Stomach (tissue), 8 donors: ENCODE measurements at regions not wholly inside any gene's neighbourhood (a gene's known extent, or its start where the extent isn't known, plus 50 kb on each side); places are given as distances from the start of the nearest gene placed in this dataset.

Experiments used
- DNase-seq, 2 donors: peaks; one replicate each; pipeline versions ENCODE4 v3.0.0 to v3.0.0-alpha.2; 2013 to 2019
- H3K27ac ChIP-seq, 5 donors: fragments of 200-600 bp in 4 of 5; sonication (generic) in 4 of 5; one replicate each; pipeline ENCODE4 v1.5.1; 2013 to 2019; ENCODE audit warnings: mild to moderate bottlenecking in 1 of 5, moderate library complexity in 1 of 5
- H3K27me3 ChIP-seq, 3 donors: fragments of 200-600 bp; sonication (generic); one replicate each; pipeline ENCODE4 v1.5.1; 2017 to 2019; ENCODE audit warnings: mixed run types in 1 of 3
- H3K36me3 ChIP-seq, 4 donors: fragments of 200-600 bp; sonication (generic); 1 replicate in 3 of 4; 2 replicates in 1 of 4; pipeline ENCODE4 v1.5.1; 2016 to 2019
- H3K4me1 ChIP-seq, 4 donors: fragments of 200-600 bp; sonication (generic); one replicate each; pipeline ENCODE4 v1.5.1; 2016 to 2019
- H3K4me3 ChIP-seq, 4 donors: fragments of 200-600 bp; sonication (generic) in 3 of 4; one replicate each; pipeline ENCODE4 v1.5.1; 2016 to 2019; ENCODE audit warnings: mild to moderate bottlenecking in 1 of 4
- H3K9me3 ChIP-seq, 4 donors: fragments of 200-600 bp; sonication (generic); one replicate each; pipeline ENCODE4 v1.5.1; 2016 to 2019
- CTCF ChIP-seq, 7 experiments: fragments of 450-650 bp in 4 of 7; fragments of 200-600 bp in 3 of 7; sonication (generic) in 3 of 7; IDR thresholded peaks; one replicate each; pipeline ENCODE4 v1.5.1; 2016 to 2019; ENCODE audit warnings: antibody characterized with exemption in 7 of 7, control low read depth in 2 of 7, mild to moderate bottlenecking in 1 of 7
- EP300 ChIP-seq: sonication (generic); formaldehyde crosslinking; IDR thresholded peaks from one replicate; pipeline ENCODE4 v1.6.1; 2017; ENCODE audit warnings: antibody characterized with exemption
- POLR2A ChIP-seq, 4 donors: fragments of 450-650 bp; IDR thresholded peaks; one replicate each; pipeline ENCODE4 v1.6.1; 2016; ENCODE audit warnings: antibody characterized with exemption in 4 of 4, control low read depth in 2 of 4, mild to moderate bottlenecking in 1 of 4, moderate library complexity in 1 of 4
- POLR2AphosphoS5 ChIP-seq, 3 donors: sonication (generic); formaldehyde crosslinking; IDR thresholded peaks; one replicate each; pipeline ENCODE4 v1.6.1; 2016; ENCODE audit warnings: antibody characterized with exemption in 3 of 3
- WGBS, 5 donors: extraction: QIAGEN DNeasy Blood & Tissue Kit in 3 of 5; methylation state at CpG; one replicate each; pipeline versions ENCODE4 v1.1.5 to v1.1.7; 2013 to 2018; 5-methylcytosine and 5-hydroxymethylcytosine counted together
- intact Hi-C: fragments of 100-400 bp; cut with DNase I; formaldehyde crosslinking; loops from one replicate; pipeline ENCODE4 v1.15.1; 2023; ENCODE audit warnings: low total_unique reads
- donor health status: healthy with polysubstance abuse.
- donor health status: Bipolar disorder and iron deficiency.
- donor health status: healthy.

DNA sequence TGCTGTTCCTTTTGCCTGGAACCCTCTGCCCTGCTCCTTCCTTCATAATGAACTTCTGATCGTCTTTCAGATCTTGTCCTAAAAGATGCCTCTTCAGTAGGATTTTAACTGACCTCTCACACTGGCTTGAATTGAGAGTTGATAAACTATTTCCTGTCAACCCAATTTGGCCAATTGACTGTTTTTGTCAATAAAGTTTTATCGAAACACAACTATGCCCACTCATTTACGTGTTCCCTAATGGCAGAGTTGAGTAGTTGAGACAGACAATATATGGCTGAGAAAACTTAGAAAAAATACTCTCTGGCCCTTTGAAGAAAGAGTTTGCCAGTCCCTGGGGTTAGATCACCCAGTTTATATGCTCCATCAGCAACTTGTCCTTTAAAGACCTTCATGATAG, 171.7 kb upstream of the TBX3 start:
- no peak for DNase-seq
- intact Hi-C loops: no loop called here
- no peaks in the 10 kb centered on the region for H3K36me3 ChIP-seq
- H3K27ac ChIP-seq: no peak overlapping the region
- WGBS, 5 donors: 90 to 95% (median 92%) methylated on average over 3 of the region's 3 CpGs
- H3K27me3 ChIP-seq: no peaks in the 10 kb centered on the region
- TF ChIP-seq POLR2A (IDR thresholded peaks at IDR 0.05) (no peak), EP300 (no peak), CTCF (IDR thresholded peaks at IDR 0.05) (no peak), POLR2AphosphoS5 (IDR thresholded peaks at IDR 0.05) (no peak)
- peaks cover 0 to 13% (median 0%) of the 10 kb centered on the region in 4 donors for H3K9me3 ChIP-seq
- no peaks in the 10 kb centered on the region for H3K4me1 ChIP-seq
- no peak overlapping the region for H3K4me3 ChIP-seq

- DNase-seq: peak in 1 of 2 donors; percentile 71
- no peak for TF ChIP-seq EP300
- Histone ChIP-seq H3K4me1 (no peaks in the 10 kb centered on the region), H3K27ac (no peak overlapping the region), H3K27me3 (no peaks in the 10 kb centered on the region), H3K36me3 (no peaks in the 10 kb centered on the region), H3K4me3 (no peak overlapping the region), H3K9me3 (peaks cover 0 to 9% (median 0%) of the 10 kb centered on the region in 4 donors)
- intact Hi-C loops: no loop called here
- WGBS, 5 donors: 65 to 78% (median 71%) methylated on average over 10 of the region's 10 CpGs
Measured at GRCh38 chr12:114852976-114853529, 169.1 kb upstream of the TBX3 start.

GRCh38 chr12:114851981-114852380, 168.0 kb upstream of the TBX3 start:
- no peak for DNase-seq
- Histone ChIP-seq H3K27me3 (no peaks in the 10 kb centered on the region), H3K4me3 (no peak overlapping the region), H3K36me3 (no peaks in the 10 kb centered on the region), H3K9me3 (peaks cover 0 to 9% (median 0%) of the 10 kb centered on the region in 4 donors), H3K27ac (no peak overlapping the region), H3K4me1 (no peaks in the 10 kb centered on the region)
- 77 to 83% (median 81%) methylated on average over 7 of the region's 7 CpGs for WGBS, 5 donors
- intact Hi-C loops: no loop called here
- TF ChIP-seq POLR2A (IDR thresholded peaks at IDR 0.05) (no peak), CTCF (IDR thresholded peaks at IDR 0.05) (no peak), POLR2AphosphoS5 (IDR thresholded peaks at IDR 0.05) (no peak), EP300 (no peak)

- Histone ChIP-seq H3K27me3 (no peaks in the 10 kb centered on the region), H3K4me1 (no peaks in the 10 kb centered on the region), H3K4me3 (no peak overlapping the region), H3K27ac (no peak overlapping the region), H3K36me3 (no peaks in the 10 kb centered on the region), H3K9me3 (peaks cover 0 to 9% (median 0%) of the 10 kb centered on the region in 4 donors)
- no peak for TF ChIP-seq POLR2AphosphoS5 (IDR thresholded peaks at IDR 0.05)
- no peak for TF ChIP-seq EP300
- no peak for TF ChIP-seq CTCF (IDR thresholded peaks at IDR 0.05)
- no peak for TF ChIP-seq POLR2A (IDR thresholded peaks at IDR 0.05)
- intact Hi-C loops: no loop called here
- 89 to 91% (median 91%) methylated on average over 7 of the region's 7 CpGs for WGBS, 5 donors
- no peak for DNase-seq
Measured at GRCh38 chr12:114850661-114851275, 166.8 kb upstream of the TBX3 start.

DNA sequence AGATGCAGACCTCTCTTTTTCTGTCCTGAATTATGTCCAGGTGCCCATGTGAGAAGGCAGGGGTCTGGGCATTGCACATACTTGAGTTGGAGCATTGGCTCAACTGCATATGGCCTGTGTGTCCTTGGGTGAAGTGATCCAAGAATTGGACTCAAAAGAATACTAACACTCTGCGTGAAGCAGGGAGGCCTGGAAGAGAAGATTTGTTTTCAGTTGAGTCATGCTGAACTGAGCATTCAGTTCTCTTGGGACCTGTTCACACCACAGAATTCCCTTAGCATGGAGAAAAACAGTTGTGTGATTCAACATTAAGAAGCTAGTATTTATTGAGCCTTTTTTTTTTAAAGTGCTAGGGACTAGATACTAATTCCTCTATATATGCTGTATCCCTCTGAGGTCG, 164.7 kb upstream of the TBX3 start:
- TF ChIP-seq CTCF (IDR thresholded peaks at IDR 0.05) (no peak), POLR2AphosphoS5 (IDR thresholded peaks at IDR 0.05) (peak in 1 of 3 donors; percentile 13), POLR2A (IDR thresholded peaks at IDR 0.05) (no peak), EP300 (no peak)
- 75 to 90% (median 81%) methylated on average over 2 of the region's 2 CpGs for WGBS, 5 donors
- no peaks in the 10 kb centered on the region for H3K36me3 ChIP-seq
- no peaks in the 10 kb centered on the region for H3K9me3 ChIP-seq
- H3K4me1 ChIP-seq: no peaks in the 10 kb centered on the region
- no peaks in the 10 kb centered on the region for H3K27me3 ChIP-seq
- DNase-seq: peak in 1 of 2 donors; percentile 47
- intact Hi-C loops: no loop called here
- H3K27ac ChIP-seq: no peak overlapping the region
- no peak overlapping the region for H3K4me3 ChIP-seq
